GM21737 (cell line): ENCODE measurements at regions not wholly inside any gene's neighbourhood (a gene's known extent, or its start where the extent isn't known, plus 50 kb on each side); places are given as distances from the start of the nearest gene placed in this dataset.

Experiments
- ATAC-seq: cut with Tn5 transposase; IDR thresholded peaks from one replicate; pipeline ENCODE4 v1.9.1; 2021; ENCODE audit warnings: mild to moderate bottlenecking, moderate library complexity; ENCODE audit not compliant: unreplicated experiment

DNA sequence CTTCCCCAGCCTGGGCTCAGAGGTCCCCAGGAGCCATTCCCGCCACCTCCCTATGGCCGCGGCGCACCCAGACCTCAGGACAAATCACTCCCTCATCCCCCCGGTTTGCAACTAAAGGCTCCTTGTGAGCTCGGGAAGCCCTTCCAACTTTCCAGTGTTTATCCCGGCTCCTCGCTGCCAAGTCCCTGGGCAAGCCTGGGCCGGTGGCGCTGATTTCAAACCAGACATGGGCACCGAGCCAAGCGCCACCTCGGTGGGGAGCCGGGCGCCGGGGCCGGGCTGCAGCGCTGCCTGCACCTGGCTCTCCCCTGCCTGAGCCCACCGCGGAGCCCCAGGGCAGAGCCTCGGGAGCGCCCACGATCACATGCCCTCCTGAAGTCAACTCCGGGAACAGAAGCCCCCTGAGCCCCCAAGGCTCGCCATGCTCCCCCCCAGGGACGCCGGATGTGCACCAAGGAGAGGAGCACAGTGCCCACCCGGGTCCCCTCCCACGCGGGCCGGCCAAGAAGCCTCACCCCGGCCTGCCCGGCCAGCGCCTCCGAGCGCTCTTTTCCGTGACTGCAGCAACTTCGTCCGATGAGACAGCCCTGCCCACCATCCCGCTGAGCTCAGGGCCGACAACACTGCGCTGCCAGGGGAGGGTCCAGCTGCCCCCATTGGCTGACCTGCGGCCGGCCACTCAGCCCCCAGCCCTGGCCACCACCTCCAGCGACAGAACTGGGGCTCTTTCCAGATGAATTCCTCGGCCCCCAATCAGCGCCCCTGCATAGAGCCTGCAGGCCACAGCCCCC is 50.0 kb downstream of the NCOR2 start:
- no peak for ATAC-seq

- ATAC-seq: no peak
Observed at GRCh38 chr12:124516850-124517249, 50.6 kb downstream of the NCOR2 start.

DNA sequence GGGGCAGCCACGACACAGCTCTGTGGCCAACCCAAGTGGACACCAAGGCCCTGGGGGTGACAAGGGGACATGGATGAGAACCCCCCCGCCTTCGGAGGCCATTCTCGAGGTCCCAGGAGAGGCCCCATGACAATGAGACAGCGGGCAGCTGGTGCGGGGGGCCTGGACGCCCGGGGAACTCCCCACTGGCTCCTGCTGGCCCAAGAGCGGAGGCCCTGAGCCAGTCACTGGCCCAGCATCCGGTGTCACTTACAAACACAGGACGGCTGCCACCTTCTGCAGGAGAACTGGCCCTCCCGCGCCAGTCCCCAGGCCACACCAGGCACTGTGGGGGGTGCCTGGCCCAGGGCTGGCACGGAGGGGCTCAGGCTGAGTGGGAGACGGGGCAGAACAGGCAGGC is 51.4 kb downstream of the NCOR2 start:
- ATAC-seq: no peak

DNA sequence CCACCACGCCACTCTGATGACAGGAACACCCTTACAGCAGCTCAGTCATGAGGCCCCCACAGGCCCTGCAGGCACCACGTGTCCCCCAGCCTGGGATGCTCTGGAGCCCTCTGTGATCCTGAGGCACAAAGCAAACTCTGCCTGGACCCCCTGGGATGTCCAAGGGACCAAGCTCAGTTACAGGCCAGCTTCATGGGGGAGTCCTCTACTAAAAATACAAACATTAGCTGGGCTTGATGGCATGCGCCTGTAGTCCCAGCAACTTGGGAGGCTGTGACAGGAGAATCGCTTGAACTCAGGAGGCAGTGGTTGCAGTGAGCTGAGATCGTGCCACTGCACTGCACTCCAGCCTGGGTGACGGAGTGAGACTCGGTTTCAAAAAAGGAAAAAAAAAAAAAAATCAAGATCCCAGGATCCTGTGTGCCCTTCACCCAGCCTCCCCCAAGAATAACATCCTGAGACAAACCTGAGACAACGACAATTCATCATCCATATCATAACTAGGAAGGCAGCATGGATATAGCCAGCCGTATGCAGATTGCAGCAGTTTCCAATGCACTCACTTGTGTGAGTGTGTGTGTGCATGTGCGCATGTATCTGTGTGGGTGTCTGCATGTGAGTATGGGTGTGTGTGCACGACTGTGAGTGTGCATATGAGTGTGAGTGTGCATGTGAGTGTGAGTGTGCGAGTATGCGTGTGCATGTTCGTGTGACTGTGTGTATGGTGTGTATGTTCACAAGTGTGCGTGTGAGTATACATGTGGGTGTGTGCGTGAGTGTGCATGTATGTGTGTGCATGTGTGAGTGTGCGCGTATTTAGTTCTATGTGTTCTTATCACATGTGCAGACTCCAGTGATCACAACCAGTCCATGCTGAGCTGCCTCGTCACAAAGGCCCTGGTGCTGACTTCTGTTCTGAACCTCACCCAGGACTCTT is 52.1 kb downstream of the NCOR2 start:
- no peak for ATAC-seq

DNA sequence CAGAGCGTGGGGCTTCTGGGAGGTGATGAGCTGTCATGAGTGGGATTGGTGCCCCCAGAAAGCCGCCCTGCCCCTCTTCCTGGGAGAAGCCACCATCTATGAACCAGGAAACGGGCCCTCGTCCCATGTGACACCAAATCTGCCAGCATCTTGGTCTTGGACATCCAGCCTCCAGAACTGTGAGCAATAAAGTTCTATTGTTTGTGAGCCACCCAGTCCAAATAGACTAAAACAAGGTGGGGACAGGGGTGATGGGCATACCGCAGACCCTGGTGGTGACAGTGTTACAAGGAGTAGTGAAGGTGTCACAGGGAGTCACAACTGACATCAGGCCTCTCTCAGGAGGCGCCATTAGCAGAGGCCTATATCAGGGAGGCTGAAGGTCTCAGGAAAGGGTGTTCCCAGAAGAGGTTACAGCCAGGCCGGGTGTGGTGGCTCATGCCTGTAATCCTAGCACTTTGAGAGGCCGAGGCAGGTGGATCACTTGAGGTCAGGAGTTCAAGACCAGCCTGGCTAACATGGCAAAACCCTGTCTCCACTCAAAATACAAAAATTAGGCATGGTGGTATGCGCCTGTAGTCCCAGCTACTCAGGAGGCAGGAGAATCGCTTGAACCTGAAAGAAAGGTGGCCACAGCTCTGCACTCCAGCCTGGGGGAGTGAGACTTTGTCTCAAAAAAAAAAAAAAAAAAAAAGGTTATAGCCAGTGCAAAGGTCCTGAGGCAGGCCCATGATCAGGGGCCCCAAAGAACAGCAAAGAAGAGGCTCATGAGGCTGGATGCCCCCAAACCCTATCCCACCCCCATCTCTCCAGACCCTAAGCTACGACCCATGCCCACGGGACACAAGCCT is 53.0 kb downstream of the NCOR2 start:
- ATAC-seq: no peak

DNA sequence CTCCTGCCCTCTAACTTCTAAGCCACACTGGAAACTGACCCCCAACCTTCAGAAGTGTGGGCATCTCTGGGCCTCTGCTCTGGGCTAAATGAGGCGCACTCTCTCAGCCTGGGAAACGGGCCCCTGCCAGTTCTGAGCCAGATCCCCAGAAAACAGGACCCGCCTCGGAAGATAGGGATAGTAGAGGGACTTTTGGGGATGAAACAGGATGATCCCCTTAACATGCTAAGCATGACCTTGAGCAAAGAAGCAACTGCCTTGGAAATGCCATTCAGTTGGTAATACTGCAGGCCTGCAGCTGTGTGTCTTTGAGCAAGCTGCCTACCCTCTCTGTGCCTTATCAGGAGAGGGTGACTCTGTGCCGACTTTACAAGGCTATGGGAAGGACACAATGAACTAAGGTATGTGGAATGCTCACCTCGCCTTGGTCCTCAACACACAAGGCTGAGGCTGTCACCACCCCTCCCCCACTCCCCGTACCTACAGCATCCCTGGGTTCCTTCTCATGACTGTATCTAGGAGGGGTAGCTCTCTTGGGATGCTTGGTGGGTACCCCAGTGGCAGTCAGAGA is 54.0 kb downstream of the NCOR2 start:
- ATAC-seq: no peak

DNA sequence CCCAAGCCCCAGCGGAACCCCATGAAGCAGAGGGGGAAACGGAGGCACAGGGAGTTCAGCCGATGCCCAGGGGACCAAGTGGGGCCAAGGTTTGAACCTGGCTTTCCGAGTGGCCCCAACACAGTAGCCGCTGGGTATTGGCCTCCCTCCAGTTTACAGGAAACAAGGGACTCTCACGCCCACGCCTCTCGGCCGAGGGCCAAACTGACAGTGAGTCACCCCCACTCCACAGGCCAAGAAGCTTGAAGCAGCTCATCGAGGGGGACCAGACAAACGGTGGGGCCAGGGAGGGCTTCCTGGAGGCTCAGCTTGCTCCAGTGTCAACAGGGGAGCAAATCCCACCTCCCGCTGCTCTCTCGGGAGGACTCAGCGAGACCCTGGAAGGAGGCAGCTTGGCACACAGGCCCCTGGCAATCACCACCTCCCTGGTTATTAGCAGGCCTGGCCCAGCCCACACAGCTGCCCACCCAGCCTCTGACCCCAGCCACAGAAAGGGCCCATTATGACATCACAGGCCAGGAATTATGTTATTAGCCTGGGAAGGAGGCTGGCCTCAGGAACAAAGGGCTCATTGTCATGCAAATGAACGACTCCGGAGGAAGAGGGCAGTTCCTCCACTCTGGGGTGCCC is 54.6 kb downstream of the NCOR2 start:
- no peak for ATAC-seq

DNA sequence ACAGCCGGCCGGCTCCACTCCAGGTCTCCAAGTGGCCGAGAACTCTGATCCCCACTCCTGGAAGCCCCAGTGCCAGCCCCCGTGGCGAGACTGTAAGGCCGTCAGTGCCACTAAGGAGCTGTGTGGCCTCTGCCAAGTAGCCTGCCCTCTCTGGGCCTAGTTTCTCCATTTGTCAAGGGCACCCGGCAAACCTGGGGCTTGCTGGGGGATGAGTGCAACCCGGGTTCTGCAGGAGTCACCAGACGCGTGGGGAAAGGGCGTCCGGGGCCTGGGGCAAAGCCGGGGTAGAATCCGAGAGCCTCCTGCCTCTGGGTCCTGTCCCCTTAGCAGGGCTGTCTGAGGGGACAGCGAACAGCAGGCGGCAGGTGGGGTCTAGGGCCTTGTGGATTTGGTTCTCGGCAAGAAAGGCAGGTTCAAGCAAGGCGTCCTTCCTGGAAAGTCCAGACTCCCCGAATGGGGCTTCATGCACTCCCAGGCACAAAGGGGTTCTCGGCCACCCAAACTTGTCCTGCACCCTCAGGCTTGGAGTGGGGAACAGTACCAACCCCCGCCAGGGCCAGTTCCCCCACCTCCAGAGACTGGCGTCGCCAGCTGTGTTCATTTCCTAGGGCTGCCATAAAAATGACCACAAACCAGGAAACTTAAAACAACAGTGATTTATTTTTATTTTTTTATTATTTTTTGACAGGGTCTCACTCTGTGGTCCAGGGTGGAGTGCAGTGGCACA is 56.0 kb downstream of the NCOR2 start:
- no peak for ATAC-seq

DNA sequence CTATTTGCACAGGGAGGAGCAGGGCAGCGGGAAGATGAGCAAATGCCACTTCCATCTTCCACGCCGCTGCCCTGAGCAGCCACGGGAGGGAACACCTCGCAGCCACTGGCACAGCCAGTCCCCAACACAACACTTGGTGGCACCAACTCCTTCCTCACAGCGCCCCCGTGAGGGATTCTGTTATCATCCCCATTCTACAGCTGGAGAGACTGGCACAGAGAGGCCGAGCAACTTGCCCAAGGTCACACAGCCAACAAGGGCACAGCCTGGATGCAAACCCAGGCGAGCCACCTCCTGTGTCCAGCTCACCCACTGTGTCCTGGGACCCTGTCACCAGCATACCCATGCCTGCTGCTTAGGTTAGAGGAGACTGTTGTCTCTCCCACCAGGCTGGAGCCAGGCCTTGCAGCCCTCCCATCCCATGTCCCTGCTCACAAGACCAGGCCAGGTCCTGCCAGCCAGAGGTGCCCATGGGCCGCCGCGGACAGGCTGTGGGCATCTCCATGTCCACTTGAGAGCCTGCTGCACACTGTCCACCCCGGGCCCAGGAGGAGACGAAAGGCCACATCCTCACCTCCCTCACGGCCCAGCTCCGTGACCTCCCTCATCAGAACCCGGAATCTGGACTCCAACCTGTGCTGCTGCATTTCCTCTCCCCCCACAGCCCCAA is 57.0 kb downstream of the NCOR2 start:
- ATAC-seq: no peak

- ATAC-seq: no peak
Observed at GRCh38 chr12:124509676-124510300, 57.6 kb downstream of the NCOR2 start.

DNA sequence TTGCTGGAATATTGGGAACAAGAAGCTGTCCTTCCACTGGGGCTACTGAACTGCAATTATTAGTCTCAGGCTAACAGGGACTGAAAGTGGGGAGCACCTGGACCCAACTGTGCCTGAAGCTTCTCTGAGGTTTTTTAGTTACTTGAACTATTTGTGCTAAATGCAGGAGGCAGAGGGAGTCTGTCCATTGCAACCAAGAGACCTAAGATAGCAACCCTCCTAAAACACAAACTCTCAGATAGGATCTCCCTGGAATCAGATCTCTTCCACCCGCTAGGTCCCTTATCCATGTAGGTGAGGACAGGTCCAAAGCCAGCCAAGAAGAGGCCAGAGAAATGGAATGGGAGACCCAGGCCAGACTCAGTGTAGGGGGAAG is 58.1 kb downstream of the NCOR2 start:
- no peak for ATAC-seq

DNA sequence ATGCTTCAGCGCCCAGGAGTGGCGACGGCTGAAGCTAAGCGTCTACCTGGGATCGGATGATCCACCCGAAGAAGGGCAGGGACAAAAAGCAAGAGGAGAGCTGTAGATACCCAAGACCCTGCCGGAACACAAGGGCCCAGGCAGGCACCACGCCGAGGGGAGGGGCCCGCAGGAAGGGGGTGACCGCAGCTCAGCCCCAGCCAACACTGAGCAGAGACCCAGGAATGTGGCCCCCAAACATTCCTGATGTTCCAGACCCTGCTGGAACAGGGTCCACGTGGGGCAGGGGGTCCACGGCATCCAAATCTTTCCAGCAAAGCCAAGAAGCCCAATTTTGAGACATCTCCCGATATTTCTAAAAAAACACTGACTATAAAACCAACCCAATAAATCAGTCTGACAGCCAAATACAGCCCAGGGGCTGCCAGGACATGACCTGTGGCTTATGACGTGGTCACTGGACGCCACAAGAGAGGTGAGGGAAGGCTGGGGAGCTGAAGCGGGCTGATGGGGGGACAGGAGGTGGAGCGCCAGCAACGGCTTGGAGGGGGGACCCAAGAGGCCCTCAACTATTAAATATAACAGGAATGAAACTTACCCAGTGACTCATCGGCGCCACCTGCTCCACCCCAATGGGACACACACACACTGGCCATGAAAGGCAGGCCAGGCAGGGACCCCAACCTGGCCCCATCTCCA is 58.9 kb downstream of the NCOR2 start:
- no peak for ATAC-seq

DNA sequence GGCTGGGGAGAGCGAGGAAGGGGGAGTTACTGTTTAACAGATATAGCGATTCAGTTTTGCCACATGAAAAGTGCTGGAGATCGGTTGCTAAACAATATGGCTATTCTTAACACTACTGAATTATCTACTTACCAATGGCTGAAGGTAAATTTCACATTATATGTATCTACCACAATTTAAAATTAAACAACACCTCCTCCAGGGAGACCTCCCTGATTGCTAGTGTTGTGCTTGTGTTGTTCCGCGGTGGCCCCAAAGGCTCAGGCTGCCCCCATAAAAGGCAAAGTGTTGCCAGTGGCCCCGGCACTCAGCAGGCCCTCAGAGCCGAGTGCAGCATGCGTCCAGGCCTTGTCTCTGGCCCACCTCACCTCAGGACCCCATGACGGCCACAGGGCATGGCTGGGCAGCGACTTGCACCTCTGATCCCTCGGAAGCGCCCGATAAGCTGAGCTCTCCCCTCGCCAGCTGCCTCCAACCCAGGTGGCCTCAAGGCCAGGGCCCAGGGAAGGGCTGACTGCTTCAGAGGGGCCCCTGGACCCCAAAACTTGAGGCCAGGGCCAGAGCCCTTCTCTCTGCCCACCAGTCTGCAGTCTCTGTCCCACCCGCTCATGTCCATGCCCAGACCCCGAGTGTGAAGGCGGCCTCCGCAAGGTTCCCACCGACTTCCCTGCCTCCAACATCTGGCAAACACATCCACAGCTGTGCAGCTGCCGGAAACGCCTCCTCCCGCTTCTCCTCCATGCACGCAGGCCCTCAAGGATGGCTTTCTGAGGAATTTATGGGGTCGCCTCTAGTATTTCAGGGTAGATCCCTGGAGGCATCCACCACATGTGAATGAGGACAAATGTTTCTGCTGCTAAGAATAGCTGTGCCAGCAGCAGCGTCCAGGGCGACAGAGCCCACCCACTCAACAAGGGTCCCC is 60.0 kb downstream of the NCOR2 start:
- no peak for ATAC-seq

DNA sequence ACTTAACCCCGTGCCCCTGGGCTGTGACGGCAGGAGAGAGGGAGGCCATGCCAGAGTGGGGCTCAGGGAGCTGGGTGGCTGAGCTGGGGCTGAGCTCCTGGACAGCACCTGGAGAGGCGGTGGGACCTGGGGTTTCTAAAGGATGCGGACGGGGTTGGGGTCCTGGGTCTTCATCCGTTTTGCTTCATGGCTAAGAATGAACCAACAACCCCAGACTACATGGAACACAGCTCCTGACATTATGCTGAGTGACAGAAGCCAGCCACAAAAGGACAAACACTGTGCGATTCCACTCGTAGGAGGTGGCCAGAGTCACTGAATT is 60.6 kb downstream of the NCOR2 start:
- no peak for ATAC-seq

DNA sequence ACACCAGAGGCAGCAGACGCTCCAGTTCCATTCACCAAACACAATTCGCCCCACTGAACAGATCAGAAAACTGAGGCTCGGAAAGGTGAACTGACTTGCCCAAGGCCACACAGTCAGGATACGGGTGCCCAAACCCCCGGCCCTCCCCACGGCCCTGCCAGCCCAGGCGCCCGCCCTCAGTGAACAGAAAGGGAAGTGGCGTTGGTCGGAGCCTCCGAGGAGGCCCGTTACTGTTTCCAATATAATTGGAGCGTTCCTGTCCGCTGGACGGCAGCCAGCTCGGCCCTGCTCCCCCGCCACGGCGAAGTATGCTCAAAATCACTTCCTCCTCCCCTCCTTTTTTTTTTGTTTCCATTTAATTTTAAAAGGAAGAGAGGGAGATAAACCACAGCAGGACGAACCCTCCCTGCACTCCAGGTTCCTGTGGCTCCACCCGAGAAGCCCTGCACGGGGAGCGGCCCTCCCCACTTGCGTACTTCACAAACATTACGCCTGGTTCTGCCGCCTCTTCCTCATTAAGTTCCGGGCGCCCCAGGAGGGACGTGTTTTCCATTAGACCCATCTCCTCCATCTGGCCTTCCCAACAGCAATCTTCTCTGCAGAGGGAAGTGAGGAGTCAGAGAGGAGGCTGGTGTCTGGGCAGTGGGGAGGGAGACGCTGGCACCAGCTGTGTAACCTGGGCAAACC is 61.1 kb downstream of the NCOR2 start:
- ATAC-seq: no peak

- ATAC-seq: no peak
Observed at GRCh38 chr12:124505001-124505818, 62.2 kb downstream of the NCOR2 start.
